SU-DHL-6 (cell line): ENCODE measurements at regions not wholly inside any gene's neighbourhood (a gene's known extent, or its start where the extent isn't known, plus 50 kb on each side); places are given as distances from the start of the nearest gene placed in this dataset.

Source experiments
- H2AFZ ChIP-seq: fragments of 200-600 bp; sonication (generic); 2 replicates; pipeline ENCODE4 v1.6.1; 2014; ENCODE audit warnings: low read depth, mild to moderate bottlenecking, moderate library complexity, mixed read lengths, antibody characterized with exemption, low read length; ENCODE audit not compliant: severe bottlenecking
- H3F3A ChIP-seq: fragments of 200-600 bp; shearing (Covaris generic); 2 replicates; pipeline ENCODE4 v1.6.0; 2016; ENCODE audit warnings: antibody characterized with exemption, mild to moderate bottlenecking; ENCODE audit not compliant: insufficient read depth
- H3K27ac ChIP-seq: fragments of 200-600 bp; sonication (generic); 2 replicates; pipeline ENCODE4 v1.5.1; 2016; ENCODE audit warnings: low read depth, mild to moderate bottlenecking, low read length, moderate library complexity, mixed read lengths
- H3K27me3 ChIP-seq: fragments of 200-600 bp; sonication (generic), shearing (Covaris generic); 2 replicates; pipeline ENCODE4 v1.6.0; 2014; ENCODE audit warnings: mild to moderate bottlenecking, low read length
- H3K36me3 ChIP-seq: fragments of 200-600 bp; sonication (generic); 2 replicates; pipeline ENCODE4 v1.6.1; 2014; ENCODE audit warnings: mild to moderate bottlenecking, low read length, mixed read lengths
- H3K4me2 ChIP-seq: fragments of 300-600, 200-600 bp; shearing (Covaris generic), sonication (generic); 2 replicates; pipeline ENCODE4 v1.6.0; 2014; ENCODE audit warnings: low read length, low read depth, mild to moderate bottlenecking; ENCODE audit not compliant: poor library complexity, severe bottlenecking
- H3K4me3 ChIP-seq: fragments of 200-600 bp; sonication (generic); 2 replicates; pipeline ENCODE4 v1.5.1; 2014; ENCODE audit warnings: antibody characterized with exemption, low read length, mild to moderate bottlenecking, mixed read lengths; ENCODE audit not compliant: insufficient read depth, poor library complexity, severe bottlenecking
- H3K79me2 ChIP-seq: fragments of 200-600 bp; sonication (generic); 2 replicates; pipeline ENCODE4 v1.6.1; 2014; ENCODE audit warnings: mild to moderate bottlenecking, low read length, moderate library complexity; ENCODE audit not compliant: insufficient read depth
- H3K9ac ChIP-seq: fragments of 200-600 bp; sonication (generic); 2 replicates; pipeline ENCODE4 v1.7.0; 2014; ENCODE audit warnings: mild to moderate bottlenecking, low read length
- H3K9me2 ChIP-seq: fragments of 200-600 bp; sonication (generic); replicated peaks from 2 replicates; pipeline ENCODE4 v1.6.1; 2014; ENCODE audit warnings: low read length; ENCODE audit not compliant: insufficient read depth
- H3K9me3 ChIP-seq: fragments of 200-600 bp; sonication (generic); 2 replicates; pipeline ENCODE4 v1.6.1; 2014; ENCODE audit warnings: low read length, mixed read lengths; ENCODE audit not compliant: insufficient read depth
- H4K20me1 ChIP-seq: fragments of 200-600 bp; sonication (generic); 2 replicates; pipeline ENCODE4 v1.6.1; 2014; ENCODE audit warnings: low read depth, mild to moderate bottlenecking, antibody characterized with exemption, low read length, moderate library complexity, mixed read lengths
- CTCF ChIP-seq: fragments of 200-600 bp; sonication (generic); IDR thresholded peaks from one replicate; pipeline ENCODE4 v1.5.1; 2017; ENCODE audit warnings: antibody characterized with exemption, mild to moderate bottlenecking, low read length, moderate library complexity; ENCODE audit not compliant: insufficient read depth, poor library complexity, severe bottlenecking
- EZH2phosphoT487 ChIP-seq: fragments of 200-600 bp; sonication (generic), shearing (Covaris generic); conservative IDR thresholded peaks from 2 replicates; pipeline ENCODE4 v1.6.1; 2018; ENCODE audit warnings: mild to moderate bottlenecking, antibody characterized with exemption, low read length, moderate library complexity, mixed read lengths

GRCh38 chr10:3499120-3499519, 285.9 kb downstream of the KLF6 start:
- TF ChIP-seq EZH2phosphoT487 (no peak), CTCF (no peak)
- Histone ChIP-seq H3K79me2 (no peaks in the 10 kb centered on the region), H2AFZ (no peak overlapping the region), H3K9me3 (no peaks in the 10 kb centered on the region), H3K4me3 (no peak overlapping the region), H3K27me3 (no peaks in the 10 kb centered on the region), H3K36me3 (no peaks in the 10 kb centered on the region), H3F3A (no peaks in the 10 kb centered on the region), H4K20me1 (no peaks in the 10 kb centered on the region), H3K9ac (no peak overlapping the region), H3K4me2 (no peak overlapping the region), H3K9me2 (no peaks in the 10 kb centered on the region), H3K27ac (no peak overlapping the region)

GRCh38 chr10:3497581-3497980, 287.4 kb downstream of the KLF6 start:
- no peak overlapping the region for H3K27ac ChIP-seq
- H3K36me3 ChIP-seq: no peaks in the 10 kb centered on the region
- no peak overlapping the region for H3K4me3 ChIP-seq
- H3F3A ChIP-seq: no peaks in the 10 kb centered on the region
- H3K79me2 ChIP-seq: no peaks in the 10 kb centered on the region
- H3K4me2 ChIP-seq: no peak overlapping the region
- no peak overlapping the region for H3K9ac ChIP-seq
- H4K20me1 ChIP-seq: no peaks in the 10 kb centered on the region
- no peaks in the 10 kb centered on the region for H3K27me3 ChIP-seq
- no peak overlapping the region for H2AFZ ChIP-seq
- TF ChIP-seq CTCF: no peak
- no peak for TF ChIP-seq EZH2phosphoT487
- H3K9me3 ChIP-seq: no peaks in the 10 kb centered on the region
- H3K9me2 ChIP-seq: no peaks in the 10 kb centered on the region

DNA sequence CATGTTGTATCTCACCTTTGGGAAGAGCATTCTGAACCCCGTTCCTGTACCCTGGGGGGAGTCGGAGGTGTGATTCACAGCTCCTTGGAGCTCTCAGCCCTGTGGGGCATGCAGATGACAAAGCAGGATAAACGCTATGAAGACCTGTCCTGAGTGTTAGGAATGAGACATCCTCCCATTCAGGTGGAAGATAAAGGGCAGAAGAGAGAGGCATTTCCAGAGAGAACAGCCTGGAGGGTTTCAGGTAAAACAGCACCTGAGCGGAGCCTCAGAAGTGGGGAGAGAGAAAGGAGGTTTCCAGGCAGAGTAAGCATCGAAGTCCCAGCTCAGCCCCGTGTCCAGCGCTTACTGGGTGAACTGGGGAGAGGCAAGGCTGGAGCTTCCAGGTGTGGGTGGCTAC, 288.9 kb downstream of the KLF6 start:
- Histone ChIP-seq H3K9me2 (no peaks in the 10 kb centered on the region), H2AFZ (no peak overlapping the region), H3K9ac (no peak overlapping the region), H3K27me3 (no peaks in the 10 kb centered on the region), H3K27ac (no peak overlapping the region), H3F3A (no peaks in the 10 kb centered on the region), H3K4me3 (no peak overlapping the region), H3K36me3 (no peaks in the 10 kb centered on the region), H3K4me2 (no peak overlapping the region), H3K79me2 (no peaks in the 10 kb centered on the region), H3K9me3 (no peaks in the 10 kb centered on the region), H4K20me1 (no peaks in the 10 kb centered on the region)
- TF ChIP-seq CTCF: no peak
- no peak for TF ChIP-seq EZH2phosphoT487

GRCh38 chr10:3495281-3495680, 289.7 kb downstream of the KLF6 start:
- H3K79me2 ChIP-seq: no peaks in the 10 kb centered on the region
- no peaks in the 10 kb centered on the region for H3K9me3 ChIP-seq
- TF ChIP-seq EZH2phosphoT487: no peak
- no peak for TF ChIP-seq CTCF
- H3K27ac ChIP-seq: no peak overlapping the region
- H2AFZ ChIP-seq: no peak overlapping the region
- no peaks in the 10 kb centered on the region for H3K27me3 ChIP-seq
- no peaks in the 10 kb centered on the region for H3K9me2 ChIP-seq
- no peaks in the 10 kb centered on the region for H4K20me1 ChIP-seq
- no peaks in the 10 kb centered on the region for H3F3A ChIP-seq
- H3K4me3 ChIP-seq: no peak overlapping the region
- H3K9ac ChIP-seq: no peak overlapping the region
- no peaks in the 10 kb centered on the region for H3K36me3 ChIP-seq
- no peak overlapping the region for H3K4me2 ChIP-seq
